ENCODE measurements at regions not wholly inside any gene's neighbourhood (a gene's known extent, or its start where the extent isn't known, plus 50 kb on each side); places are given as distances from the start of the nearest gene placed in this dataset.
"Not testable (repeated sequence)": the region's sequence is repeated elsewhere in the genome, so short reads cannot be mapped to it uniquely, and the experiment has no call there.

- no peak for TF ChIP-seq CTCF (IDR thresholded peaks at IDR 0.05)
- H3K36me3 Mint-ChIP-seq (ENCODE audit: unreplicated experiment), result no peaks in the 10 kb centered on the region
- H3K27ac Mint-ChIP-seq (ENCODE audit: unreplicated experiment), result no peak overlapping the region
- no peaks in the 10 kb centered on the region for H3K27me3 Mint-ChIP-seq (ENCODE audit: unreplicated experiment)
- no peak for DNase-seq (ENCODE audit: extremely low spot score, unreplicated experiment)
- no peaks in the 10 kb centered on the region for H3K9me3 Mint-ChIP-seq (ENCODE audit: unreplicated experiment)
- H3K4me3 Mint-ChIP-seq (ENCODE audit: unreplicated experiment), result no peak overlapping the region
- H3K4me1 Mint-ChIP-seq (ENCODE audit: unreplicated experiment), result peaks cover 8% of the 10 kb centered on the region
These were observed 159.1 kb downstream of the LNPK start for GRCh38 chr2:175842996-175843395.

GRCh38 chr2:175840765-175841164, 161.3 kb downstream of the LNPK start:
- H3K36me3 Mint-ChIP-seq (ENCODE audit: unreplicated experiment); DNase-seq (ENCODE audit: extremely low spot score, unreplicated experiment); H3K27me3 Mint-ChIP-seq (ENCODE audit: unreplicated experiment); H3K4me3 Mint-ChIP-seq (ENCODE audit: unreplicated experiment); H3K9me3 Mint-ChIP-seq (ENCODE audit: unreplicated experiment); H3K27ac Mint-ChIP-seq (ENCODE audit: unreplicated experiment); H3K4me1 Mint-ChIP-seq (ENCODE audit: unreplicated experiment): not testable (repeated sequence)

DNA sequence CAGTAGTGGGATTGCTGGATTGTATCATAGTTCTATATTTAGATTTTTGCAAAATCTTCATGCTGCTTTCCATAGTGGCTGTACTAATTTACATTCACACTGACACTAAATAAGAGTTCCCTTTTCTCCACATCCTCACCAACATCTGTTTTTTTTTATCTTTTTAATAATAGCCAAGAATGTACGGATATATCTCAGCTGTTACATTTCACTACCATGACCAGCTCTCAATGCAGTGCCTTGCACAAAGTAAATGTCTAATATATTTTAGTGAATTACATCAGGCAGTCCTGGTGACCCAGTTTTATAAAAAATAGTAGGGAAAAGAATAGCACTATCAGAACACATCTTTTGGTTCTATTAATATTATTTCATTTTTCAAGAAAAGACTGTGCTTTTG, 161.8 kb downstream of the LNPK start:
- Mint-ChIP-seq H3K4me1 (ENCODE audit: unreplicated experiment) (peaks cover 8% of the 10 kb centered on the region), H3K27ac (ENCODE audit: unreplicated experiment) (no peak overlapping the region), H3K9me3 (ENCODE audit: unreplicated experiment) (no peaks in the 10 kb centered on the region), H3K36me3 (ENCODE audit: unreplicated experiment) (no peaks in the 10 kb centered on the region), H3K4me3 (ENCODE audit: unreplicated experiment) (no peak overlapping the region), H3K27me3 (ENCODE audit: unreplicated experiment) (no peaks in the 10 kb centered on the region)
- no peak for DNase-seq (ENCODE audit: extremely low spot score, unreplicated experiment)
- TF ChIP-seq CTCF (IDR thresholded peaks at IDR 0.05), result no peak

- no peak for DNase-seq (ENCODE audit: extremely low spot score, unreplicated experiment)
- Mint-ChIP-seq H3K4me1 (ENCODE audit: unreplicated experiment) (peaks cover 7% of the 10 kb centered on the region), H3K36me3 (ENCODE audit: unreplicated experiment) (no peaks in the 10 kb centered on the region), H3K9me3 (ENCODE audit: unreplicated experiment) (no peaks in the 10 kb centered on the region), H3K4me3 (ENCODE audit: unreplicated experiment) (no peak overlapping the region), H3K27me3 (ENCODE audit: unreplicated experiment) (no peaks in the 10 kb centered on the region), H3K27ac (ENCODE audit: unreplicated experiment) (no peak overlapping the region)
- TF ChIP-seq CTCF (IDR thresholded peaks at IDR 0.05), result no peak
These were observed 163.1 kb downstream of the LNPK start for GRCh38 chr2:175838979-175839378.

DNA sequence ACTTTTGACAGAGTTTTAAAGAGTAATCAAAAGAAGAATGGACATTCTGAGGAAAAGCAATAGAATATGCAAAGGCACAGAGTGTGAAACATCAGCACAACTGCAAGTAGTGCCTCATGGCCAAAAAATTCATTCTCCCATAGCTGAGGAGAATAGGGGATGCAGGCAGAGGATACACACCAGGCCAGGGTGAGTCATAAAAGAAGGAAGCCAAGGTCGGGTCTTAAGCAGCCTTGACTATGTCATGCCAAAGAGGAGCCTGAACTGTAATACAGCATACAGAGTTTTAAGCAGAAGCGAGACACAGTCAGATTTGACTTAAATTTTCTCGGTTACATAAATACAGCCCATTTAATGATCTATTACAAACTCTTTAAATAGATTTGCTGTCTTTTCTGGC, 165.0 kb downstream of the LNPK start:
- Mint-ChIP-seq H3K4me3 (ENCODE audit: unreplicated experiment) (no peak overlapping the region), H3K4me1 (ENCODE audit: unreplicated experiment) (no peaks in the 10 kb centered on the region), H3K36me3 (ENCODE audit: unreplicated experiment) (no peaks in the 10 kb centered on the region), H3K27ac (ENCODE audit: unreplicated experiment) (no peak overlapping the region), H3K27me3 (ENCODE audit: unreplicated experiment) (peaks cover 6% of the 10 kb centered on the region), H3K9me3 (ENCODE audit: unreplicated experiment) (no peaks in the 10 kb centered on the region)
- TF ChIP-seq CTCF (IDR thresholded peaks at IDR 0.05), result no peak
- no peak for DNase-seq (ENCODE audit: extremely low spot score, unreplicated experiment)

GRCh38 chr2:175836361-175836760, 165.7 kb downstream of the LNPK start:
- no peak for TF ChIP-seq CTCF (IDR thresholded peaks at IDR 0.05)
- H3K27me3 Mint-ChIP-seq (ENCODE audit: unreplicated experiment), result peaks cover 8% of the 10 kb centered on the region
- no peak overlapping the region for H3K27ac Mint-ChIP-seq (ENCODE audit: unreplicated experiment)
- DNase-seq (ENCODE audit: extremely low spot score, unreplicated experiment), result no peak
- no peak overlapping the region for H3K4me3 Mint-ChIP-seq (ENCODE audit: unreplicated experiment)
- no peaks in the 10 kb centered on the region for H3K9me3 Mint-ChIP-seq (ENCODE audit: unreplicated experiment)
- no peaks in the 10 kb centered on the region for H3K4me1 Mint-ChIP-seq (ENCODE audit: unreplicated experiment)
- no peaks in the 10 kb centered on the region for H3K36me3 Mint-ChIP-seq (ENCODE audit: unreplicated experiment)

Measured in osteocyte (in vitro differentiated cells).